ENCODE measurements at regions not wholly inside any gene's neighbourhood (a gene's known extent, or its start where the extent isn't known, plus 50 kb on each side); places are given as distances from the start of the nearest gene placed in this dataset.

DNA sequence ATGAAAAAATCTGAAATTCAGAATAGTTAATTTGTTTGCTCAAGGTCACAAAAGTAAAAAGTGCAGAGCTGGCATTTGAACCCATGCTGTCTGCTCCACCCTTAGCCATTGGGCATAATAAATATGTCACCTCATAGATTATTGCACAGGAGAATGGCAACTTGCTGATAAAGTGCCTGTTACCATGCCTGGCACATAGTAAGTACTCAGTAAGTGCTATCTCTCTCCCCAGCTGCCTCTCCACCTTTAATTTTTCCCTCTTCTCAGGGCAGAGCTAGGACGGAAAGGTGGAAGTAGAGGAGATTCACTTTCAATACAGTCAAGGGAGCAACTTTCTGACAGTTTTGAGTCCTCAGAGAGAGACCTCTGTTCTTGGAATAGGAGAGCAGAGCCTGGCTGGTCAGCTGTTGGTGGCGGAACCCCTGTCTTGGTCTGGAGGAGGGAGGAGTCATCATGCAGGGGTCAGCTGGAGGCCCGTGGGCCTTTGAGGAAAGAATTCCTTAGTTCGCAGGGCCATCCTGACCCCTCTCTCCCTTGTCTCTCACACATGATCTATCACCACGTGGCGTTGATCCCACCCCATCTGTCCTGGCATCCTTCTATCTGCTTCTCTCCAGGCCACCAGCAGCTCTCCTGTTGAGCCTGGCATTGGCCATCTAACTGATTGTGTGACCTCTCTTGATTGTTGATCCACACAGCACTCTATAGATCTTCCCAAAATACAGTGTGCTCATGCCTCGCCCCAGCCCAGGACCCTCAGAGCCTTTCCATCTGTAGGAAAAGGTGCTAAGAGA lies 149.3 kb downstream of the RPLP1 start:
- H3K4me3 Mint-ChIP-seq = no peak overlapping the region
- ChIA-PET POLR2A (no interaction called here), CTCF (no interaction called here)
- H3K36me3 Mint-ChIP-seq = no peaks in the 10 kb centered on the region
- TF ChIP-seq, protein P1, sequence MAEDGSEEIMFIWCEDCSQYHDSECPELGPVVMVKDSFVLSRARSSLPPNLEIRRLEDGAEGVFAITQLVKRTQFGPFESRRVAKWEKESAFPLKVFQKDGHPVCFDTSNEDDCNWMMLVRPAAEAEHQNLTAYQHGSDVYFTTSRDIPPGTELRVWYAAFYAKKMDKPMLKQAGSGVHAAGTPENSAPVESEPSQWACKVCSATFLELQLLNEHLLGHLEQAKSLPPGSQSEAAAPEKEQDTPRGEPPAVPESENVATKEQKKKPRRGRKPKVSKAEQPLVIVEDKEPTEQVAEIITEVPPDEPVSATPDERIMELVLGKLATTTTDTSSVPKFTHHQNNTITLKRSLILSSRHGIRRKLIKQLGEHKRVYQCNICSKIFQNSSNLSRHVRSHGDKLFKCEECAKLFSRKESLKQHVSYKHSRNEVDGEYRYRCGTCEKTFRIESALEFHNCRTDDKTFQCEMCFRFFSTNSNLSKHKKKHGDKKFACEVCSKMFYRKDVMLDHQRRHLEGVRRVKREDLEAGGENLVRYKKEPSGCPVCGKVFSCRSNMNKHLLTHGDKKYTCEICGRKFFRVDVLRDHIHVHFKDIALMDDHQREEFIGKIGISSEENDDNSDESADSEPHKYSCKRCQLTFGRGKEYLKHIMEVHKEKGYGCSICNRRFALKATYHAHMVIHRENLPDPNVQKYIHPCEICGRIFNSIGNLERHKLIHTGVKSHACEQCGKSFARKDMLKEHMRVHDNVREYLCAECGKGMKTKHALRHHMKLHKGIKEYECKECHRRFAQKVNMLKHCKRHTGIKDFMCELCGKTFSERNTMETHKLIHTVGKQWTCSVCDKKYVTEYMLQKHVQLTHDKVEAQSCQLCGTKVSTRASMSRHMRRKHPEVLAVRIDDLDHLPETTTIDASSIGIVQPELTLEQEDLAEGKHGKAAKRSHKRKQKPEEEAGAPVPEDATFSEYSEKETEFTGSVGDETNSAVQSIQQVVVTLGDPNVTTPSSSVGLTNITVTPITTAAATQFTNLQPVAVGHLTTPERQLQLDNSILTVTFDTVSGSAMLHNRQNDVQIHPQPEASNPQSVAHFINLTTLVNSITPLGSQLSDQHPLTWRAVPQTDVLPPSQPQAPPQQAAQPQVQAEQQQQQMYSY (CRISPR knock-in tag; IDR thresholded peaks at IDR 0.05) = no peak
- TF ChIP-seq KAT7 (CRISPR knock-in tag; IDR thresholded peaks at IDR 0.05; ENCODE audit: borderline replicate concordance) (no peak), OVOL2 (CRISPR knock-in tag; IDR thresholded peaks at IDR 0.05; ENCODE audit: borderline replicate concordance) (no peak), NR3C1 (CRISPR knock-in tag; conservative IDR thresholded peaks at IDR 0.05; ENCODE audit: low read depth) (no peak)
- TF ChIP-seq, protein P2, sequence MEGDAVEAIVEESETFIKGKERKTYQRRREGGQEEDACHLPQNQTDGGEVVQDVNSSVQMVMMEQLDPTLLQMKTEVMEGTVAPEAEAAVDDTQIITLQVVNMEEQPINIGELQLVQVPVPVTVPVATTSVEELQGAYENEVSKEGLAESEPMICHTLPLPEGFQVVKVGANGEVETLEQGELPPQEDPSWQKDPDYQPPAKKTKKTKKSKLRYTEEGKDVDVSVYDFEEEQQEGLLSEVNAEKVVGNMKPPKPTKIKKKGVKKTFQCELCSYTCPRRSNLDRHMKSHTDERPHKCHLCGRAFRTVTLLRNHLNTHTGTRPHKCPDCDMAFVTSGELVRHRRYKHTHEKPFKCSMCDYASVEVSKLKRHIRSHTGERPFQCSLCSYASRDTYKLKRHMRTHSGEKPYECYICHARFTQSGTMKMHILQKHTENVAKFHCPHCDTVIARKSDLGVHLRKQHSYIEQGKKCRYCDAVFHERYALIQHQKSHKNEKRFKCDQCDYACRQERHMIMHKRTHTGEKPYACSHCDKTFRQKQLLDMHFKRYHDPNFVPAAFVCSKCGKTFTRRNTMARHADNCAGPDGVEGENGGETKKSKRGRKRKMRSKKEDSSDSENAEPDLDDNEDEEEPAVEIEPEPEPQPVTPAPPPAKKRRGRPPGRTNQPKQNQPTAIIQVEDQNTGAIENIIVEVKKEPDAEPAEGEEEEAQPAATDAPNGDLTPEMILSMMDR (IDR thresholded peaks at IDR 0.05) = no peak
- TF ChIP-seq, protein P3, sequence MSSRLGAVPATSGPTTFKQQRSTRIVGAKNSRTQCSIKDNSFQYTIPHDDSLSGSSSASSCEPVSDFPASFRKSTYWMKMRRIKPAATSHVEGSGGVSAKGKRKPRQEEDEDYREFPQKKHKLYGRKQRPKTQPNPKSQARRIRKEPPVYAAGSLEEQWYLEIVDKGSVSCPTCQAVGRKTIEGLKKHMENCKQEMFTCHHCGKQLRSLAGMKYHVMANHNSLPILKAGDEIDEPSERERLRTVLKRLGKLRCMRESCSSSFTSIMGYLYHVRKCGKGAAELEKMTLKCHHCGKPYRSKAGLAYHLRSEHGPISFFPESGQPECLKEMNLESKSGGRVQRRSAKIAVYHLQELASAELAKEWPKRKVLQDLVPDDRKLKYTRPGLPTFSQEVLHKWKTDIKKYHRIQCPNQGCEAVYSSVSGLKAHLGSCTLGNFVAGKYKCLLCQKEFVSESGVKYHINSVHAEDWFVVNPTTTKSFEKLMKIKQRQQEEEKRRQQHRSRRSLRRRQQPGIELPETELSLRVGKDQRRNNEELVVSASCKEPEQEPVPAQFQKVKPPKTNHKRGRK (CRISPR knock-in tag; IDR thresholded peaks at IDR 0.05; ENCODE audit: borderline replicate concordance) = no peak
- peaks cover 4% of the 10 kb centered on the region for H3K9me3 Mint-ChIP-seq
- peaks cover 11% of the 10 kb centered on the region for H3K27me3 Mint-ChIP-seq (ENCODE audit: low read depth)
- ATAC-seq (no peak), DNase-seq (ENCODE audit: low spot score) (no peak)
- H3K27ac Mint-ChIP-seq = no peak overlapping the region
- H3K4me1 Mint-ChIP-seq = peaks cover 9% of the 10 kb centered on the region

DNA sequence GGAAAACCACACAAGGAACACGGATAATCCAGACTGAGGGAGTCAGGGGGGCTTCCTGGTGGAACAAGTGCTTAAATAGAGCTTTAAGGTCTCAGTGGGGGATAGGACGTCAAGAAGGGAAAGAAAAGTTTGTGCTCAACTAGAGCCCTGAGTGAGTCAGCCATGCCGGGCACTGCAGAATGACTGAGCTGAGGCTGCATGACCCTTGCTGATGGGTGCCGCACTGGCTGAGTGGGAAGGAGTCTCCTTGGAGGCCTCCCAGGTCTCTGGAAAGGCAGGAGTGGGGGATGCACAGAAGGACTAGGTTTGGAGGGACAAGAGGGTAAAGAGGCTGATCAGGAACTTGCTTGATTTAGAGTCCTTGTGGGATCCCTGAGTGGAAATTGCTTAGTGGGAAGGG lies 150.3 kb downstream of the RPLP1 start:
- Mint-ChIP-seq H3K27me3 (ENCODE audit: low read depth) (peaks cover 9% of the 10 kb centered on the region), H3K27ac (no peak overlapping the region), H3K36me3 (no peaks in the 10 kb centered on the region), H3K9me3 (peaks cover under 1% of the 10 kb centered on the region), H3K4me3 (no peak overlapping the region), H3K4me1 (peaks cover 9% of the 10 kb centered on the region)
- POLR2A ChIA-PET = no interaction called here
- CTCF ChIA-PET = interaction anchor here (1.9 to 2.1 kb wide), 2 partner anchors 8 to 125 kb away, joined by 6 to 9 read pairs; no protein-coding TSS in a partner anchor
- DNase-seq (ENCODE audit: low spot score) = no peak
- no peak for ATAC-seq
- TF ChIP-seq, protein P4, sequence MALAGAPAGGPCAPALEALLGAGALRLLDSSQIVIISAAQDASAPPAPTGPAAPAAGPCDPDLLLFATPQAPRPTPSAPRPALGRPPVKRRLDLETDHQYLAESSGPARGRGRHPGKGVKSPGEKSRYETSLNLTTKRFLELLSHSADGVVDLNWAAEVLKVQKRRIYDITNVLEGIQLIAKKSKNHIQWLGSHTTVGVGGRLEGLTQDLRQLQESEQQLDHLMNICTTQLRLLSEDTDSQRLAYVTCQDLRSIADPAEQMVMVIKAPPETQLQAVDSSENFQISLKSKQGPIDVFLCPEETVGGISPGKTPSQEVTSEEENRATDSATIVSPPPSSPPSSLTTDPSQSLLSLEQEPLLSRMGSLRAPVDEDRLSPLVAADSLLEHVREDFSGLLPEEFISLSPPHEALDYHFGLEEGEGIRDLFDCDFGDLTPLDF (CRISPR knock-in tag; IDR thresholded peaks at IDR 0.05) = no peak
- TF ChIP-seq ZNF416 (CRISPR knock-in tag; IDR thresholded peaks at IDR 0.05) = no peak
- TF ChIP-seq NFYB (CRISPR knock-in tag; conservative IDR thresholded peaks at IDR 0.05; ENCODE audit: low read depth) = no peak
- TF ChIP-seq, protein P5, sequence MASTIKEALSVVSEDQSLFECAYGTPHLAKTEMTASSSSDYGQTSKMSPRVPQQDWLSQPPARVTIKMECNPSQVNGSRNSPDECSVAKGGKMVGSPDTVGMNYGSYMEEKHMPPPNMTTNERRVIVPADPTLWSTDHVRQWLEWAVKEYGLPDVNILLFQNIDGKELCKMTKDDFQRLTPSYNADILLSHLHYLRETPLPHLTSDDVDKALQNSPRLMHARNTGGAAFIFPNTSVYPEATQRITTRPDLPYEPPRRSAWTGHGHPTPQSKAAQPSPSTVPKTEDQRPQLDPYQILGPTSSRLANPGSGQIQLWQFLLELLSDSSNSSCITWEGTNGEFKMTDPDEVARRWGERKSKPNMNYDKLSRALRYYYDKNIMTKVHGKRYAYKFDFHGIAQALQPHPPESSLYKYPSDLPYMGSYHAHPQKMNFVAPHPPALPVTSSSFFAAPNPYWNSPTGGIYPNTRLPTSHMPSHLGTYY (CRISPR knock-in tag; IDR thresholded peaks at IDR 0.05) = no peak
- TF ChIP-seq JUN (CRISPR knock-in tag; IDR thresholded peaks at IDR 0.05) = no peak
- TF ChIP-seq NFE2L1 (CRISPR knock-in tag; IDR thresholded peaks at IDR 0.05) = no peak
- TF ChIP-seq ZBTB21 (CRISPR knock-in tag; IDR thresholded peaks at IDR 0.05; ENCODE audit: borderline replicate concordance) = no peak
- no peak for TF ChIP-seq MXD4 (CRISPR knock-in tag; IDR thresholded peaks at IDR 0.05; ENCODE audit: borderline replicate concordance)
- TF ChIP-seq ZNF317 (CRISPR knock-in tag; IDR thresholded peaks at IDR 0.05; ENCODE audit: borderline replicate concordance, low read depth) = no peak
- TF ChIP-seq, protein P6, sequence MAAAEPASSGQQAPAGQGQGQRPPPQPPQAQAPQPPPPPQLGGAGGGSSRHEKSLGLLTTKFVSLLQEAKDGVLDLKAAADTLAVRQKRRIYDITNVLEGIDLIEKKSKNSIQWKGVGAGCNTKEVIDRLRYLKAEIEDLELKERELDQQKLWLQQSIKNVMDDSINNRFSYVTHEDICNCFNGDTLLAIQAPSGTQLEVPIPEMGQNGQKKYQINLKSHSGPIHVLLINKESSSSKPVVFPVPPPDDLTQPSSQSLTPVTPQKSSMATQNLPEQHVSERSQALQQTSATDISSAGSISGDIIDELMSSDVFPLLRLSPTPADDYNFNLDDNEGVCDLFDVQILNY (CRISPR knock-in tag; IDR thresholded peaks at IDR 0.05) = no peak
- TF ChIP-seq EMX1 (CRISPR knock-in tag; IDR thresholded peaks at IDR 0.05) = no peak
- no peak for TF ChIP-seq TEAD4 (CRISPR knock-in tag; IDR thresholded peaks at IDR 0.05)
- no peak for TF ChIP-seq IRF2 (CRISPR knock-in tag; IDR thresholded peaks at IDR 0.05; ENCODE audit: borderline replicate concordance, low read depth)
- TF ChIP-seq, protein P7, sequence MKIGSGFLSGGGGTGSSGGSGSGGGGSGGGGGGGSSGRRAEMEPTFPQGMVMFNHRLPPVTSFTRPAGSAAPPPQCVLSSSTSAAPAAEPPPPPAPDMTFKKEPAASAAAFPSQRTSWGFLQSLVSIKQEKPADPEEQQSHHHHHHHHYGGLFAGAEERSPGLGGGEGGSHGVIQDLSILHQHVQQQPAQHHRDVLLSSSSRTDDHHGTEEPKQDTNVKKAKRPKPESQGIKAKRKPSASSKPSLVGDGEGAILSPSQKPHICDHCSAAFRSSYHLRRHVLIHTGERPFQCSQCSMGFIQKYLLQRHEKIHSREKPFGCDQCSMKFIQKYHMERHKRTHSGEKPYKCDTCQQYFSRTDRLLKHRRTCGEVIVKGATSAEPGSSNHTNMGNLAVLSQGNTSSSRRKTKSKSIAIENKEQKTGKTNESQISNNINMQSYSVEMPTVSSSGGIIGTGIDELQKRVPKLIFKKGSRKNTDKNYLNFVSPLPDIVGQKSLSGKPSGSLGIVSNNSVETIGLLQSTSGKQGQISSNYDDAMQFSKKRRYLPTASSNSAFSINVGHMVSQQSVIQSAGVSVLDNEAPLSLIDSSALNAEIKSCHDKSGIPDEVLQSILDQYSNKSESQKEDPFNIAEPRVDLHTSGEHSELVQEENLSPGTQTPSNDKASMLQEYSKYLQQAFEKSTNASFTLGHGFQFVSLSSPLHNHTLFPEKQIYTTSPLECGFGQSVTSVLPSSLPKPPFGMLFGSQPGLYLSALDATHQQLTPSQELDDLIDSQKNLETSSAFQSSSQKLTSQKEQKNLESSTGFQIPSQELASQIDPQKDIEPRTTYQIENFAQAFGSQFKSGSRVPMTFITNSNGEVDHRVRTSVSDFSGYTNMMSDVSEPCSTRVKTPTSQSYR (CRISPR knock-in tag; IDR thresholded peaks at IDR 0.05) = no peak
- TF ChIP-seq ESRRA (CRISPR knock-in tag; IDR thresholded peaks at IDR 0.05; ENCODE audit: borderline replicate concordance) = no peak
- TF ChIP-seq ZNF219 (CRISPR knock-in tag; IDR thresholded peaks at IDR 0.05; ENCODE audit: borderline replicate concordance) = no peak

All from WTC11 (cell line).